ENCODE measurements at regions not wholly inside any gene's neighbourhood (a gene's known extent, or its start where the extent isn't known, plus 50 kb on each side); places are given as distances from the start of the nearest gene placed in this dataset.

DNA sequence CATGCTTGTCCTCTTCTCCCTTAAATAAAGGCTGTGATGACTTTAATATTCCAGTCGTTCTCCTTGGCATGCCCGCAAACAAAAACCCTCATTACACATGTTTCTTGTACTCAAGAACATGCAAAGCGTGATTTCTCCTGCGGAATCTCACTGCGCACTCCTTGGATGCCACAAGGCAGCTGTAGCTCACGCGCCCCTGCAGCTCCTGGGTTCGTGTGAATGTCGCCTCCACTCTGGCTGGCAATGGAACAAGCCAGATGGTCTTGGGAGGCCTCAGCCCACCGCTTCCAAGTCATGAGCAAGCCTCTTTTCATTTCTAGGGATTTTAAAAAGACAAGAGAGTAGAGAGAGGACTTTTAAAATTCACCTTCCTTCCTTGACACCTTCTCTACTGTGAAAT, 403.8 kb downstream of the PCNX1 start:
- no peaks in the 10 kb centered on the region for H3K9me3 ChIP-seq (ENCODE audit: low read length)
- H3K4me1 ChIP-seq (ENCODE audit: insufficient read depth, low read length, severe bottlenecking): no peaks in the 10 kb centered on the region
- no peaks in the 10 kb centered on the region for H3K36me3 ChIP-seq (ENCODE audit: insufficient read depth, low read length)
- H3K9ac ChIP-seq (ENCODE audit: low read length): no peak overlapping the region
- H2AFZ ChIP-seq (ENCODE audit: low read length): no peak overlapping the region
- H3K27me3 ChIP-seq (ENCODE audit: insufficient read depth, low read length): peaks cover 5% of the 10 kb centered on the region; the same call in 1 of the 2 replicates
- no peak for TF ChIP-seq EZH2 (IDR thresholded peaks at IDR 0.05; ENCODE audit: borderline replicate concordance, low read length)
- TF ChIP-seq, protein P1, sequence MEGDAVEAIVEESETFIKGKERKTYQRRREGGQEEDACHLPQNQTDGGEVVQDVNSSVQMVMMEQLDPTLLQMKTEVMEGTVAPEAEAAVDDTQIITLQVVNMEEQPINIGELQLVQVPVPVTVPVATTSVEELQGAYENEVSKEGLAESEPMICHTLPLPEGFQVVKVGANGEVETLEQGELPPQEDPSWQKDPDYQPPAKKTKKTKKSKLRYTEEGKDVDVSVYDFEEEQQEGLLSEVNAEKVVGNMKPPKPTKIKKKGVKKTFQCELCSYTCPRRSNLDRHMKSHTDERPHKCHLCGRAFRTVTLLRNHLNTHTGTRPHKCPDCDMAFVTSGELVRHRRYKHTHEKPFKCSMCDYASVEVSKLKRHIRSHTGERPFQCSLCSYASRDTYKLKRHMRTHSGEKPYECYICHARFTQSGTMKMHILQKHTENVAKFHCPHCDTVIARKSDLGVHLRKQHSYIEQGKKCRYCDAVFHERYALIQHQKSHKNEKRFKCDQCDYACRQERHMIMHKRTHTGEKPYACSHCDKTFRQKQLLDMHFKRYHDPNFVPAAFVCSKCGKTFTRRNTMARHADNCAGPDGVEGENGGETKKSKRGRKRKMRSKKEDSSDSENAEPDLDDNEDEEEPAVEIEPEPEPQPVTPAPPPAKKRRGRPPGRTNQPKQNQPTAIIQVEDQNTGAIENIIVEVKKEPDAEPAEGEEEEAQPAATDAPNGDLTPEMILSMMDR (IDR thresholded peaks at IDR 0.05; ENCODE audit: low read length): no peak
- H3F3A ChIP-seq (ENCODE audit: insufficient read depth, low read length): no peaks in the 10 kb centered on the region
- no peak overlapping the region for H3K27ac ChIP-seq (ENCODE audit: low read depth, low read length, poor library complexity, severe bottlenecking)
- no peaks in the 10 kb centered on the region for H4K20me1 ChIP-seq (ENCODE audit: insufficient read depth, low read length)
- no peaks in the 10 kb centered on the region for H3K79me2 ChIP-seq (ENCODE audit: insufficient read depth, low read length)
- H3K4me3 ChIP-seq (ENCODE audit: low read depth, low read length, poor library complexity, severe bottlenecking): no peak overlapping the region
- H3K9me2 ChIP-seq (ENCODE audit: low read depth, low read length): no peaks in the 10 kb centered on the region
- no peak overlapping the region for H3K4me2 ChIP-seq (ENCODE audit: low read length)

- Histone ChIP-seq H3K4me3 (ENCODE audit: low read depth, low read length, poor library complexity, severe bottlenecking) (no peak overlapping the region), H3K27me3 (ENCODE audit: insufficient read depth, low read length) (peaks cover 4% of the 10 kb centered on the region; the same call in 1 of the 2 replicates), H3K79me2 (ENCODE audit: insufficient read depth, low read length) (no peaks in the 10 kb centered on the region), H3F3A (ENCODE audit: insufficient read depth, low read length) (no peaks in the 10 kb centered on the region), H3K9ac (ENCODE audit: low read length) (no peak overlapping the region), H3K4me1 (ENCODE audit: insufficient read depth, low read length, severe bottlenecking) (peaks cover 5% of the 10 kb centered on the region), H3K4me2 (ENCODE audit: low read length) (no peak overlapping the region), H3K9me3 (ENCODE audit: low read length) (no peaks in the 10 kb centered on the region), H2AFZ (ENCODE audit: low read length) (no peak overlapping the region), H4K20me1 (ENCODE audit: insufficient read depth, low read length) (no peaks in the 10 kb centered on the region), H3K9me2 (ENCODE audit: low read depth, low read length) (no peaks in the 10 kb centered on the region), H3K27ac (ENCODE audit: low read depth, low read length, poor library complexity, severe bottlenecking) (no peak overlapping the region), H3K36me3 (ENCODE audit: insufficient read depth, low read length) (no peaks in the 10 kb centered on the region)
- no peak for TF ChIP-seq EZH2 (IDR thresholded peaks at IDR 0.05; ENCODE audit: borderline replicate concordance, low read length)
- TF ChIP-seq, protein P1 (IDR thresholded peaks at IDR 0.05; ENCODE audit: low read length): 0 out of 2 replicates have a peak, but pooled peaks have one; percentile 15
Observed at GRCh38 chr14:71314717-71315116, 407.5 kb downstream of the PCNX1 start.

- Histone ChIP-seq H3K27ac (ENCODE audit: low read depth, low read length, poor library complexity, severe bottlenecking) (no peak overlapping the region), H3K79me2 (ENCODE audit: insufficient read depth, low read length) (no peaks in the 10 kb centered on the region), H3K4me2 (ENCODE audit: low read length) (no peak overlapping the region), H3K9me2 (ENCODE audit: low read depth, low read length) (no peaks in the 10 kb centered on the region), H3K4me3 (ENCODE audit: low read depth, low read length, poor library complexity, severe bottlenecking) (no peak overlapping the region), H3K4me1 (ENCODE audit: insufficient read depth, low read length, severe bottlenecking) (peaks cover 19% of the 10 kb centered on the region), H3F3A (ENCODE audit: insufficient read depth, low read length) (no peaks in the 10 kb centered on the region), H3K9me3 (ENCODE audit: low read length) (no peaks in the 10 kb centered on the region), H2AFZ (ENCODE audit: low read length) (no peak overlapping the region), H3K27me3 (ENCODE audit: insufficient read depth, low read length) (no peaks in the 10 kb centered on the region), H3K36me3 (ENCODE audit: insufficient read depth, low read length) (no peaks in the 10 kb centered on the region), H4K20me1 (ENCODE audit: insufficient read depth, low read length) (no peaks in the 10 kb centered on the region), H3K9ac (ENCODE audit: low read length) (no peak overlapping the region)
- TF ChIP-seq, protein P1 (IDR thresholded peaks at IDR 0.05; ENCODE audit: low read length): no peak
- TF ChIP-seq EZH2 (IDR thresholded peaks at IDR 0.05; ENCODE audit: borderline replicate concordance, low read length): no peak
Observed at GRCh38 chr14:71317385-71318096, 410.3 kb downstream of the PCNX1 start.

Measured in OCI-LY1 (cell line).